ENCODE measurements at regions not wholly inside any gene's neighbourhood (a gene's known extent, or its start where the extent isn't known, plus 50 kb on each side); places are given as distances from the start of the nearest gene placed in this dataset.

DNA sequence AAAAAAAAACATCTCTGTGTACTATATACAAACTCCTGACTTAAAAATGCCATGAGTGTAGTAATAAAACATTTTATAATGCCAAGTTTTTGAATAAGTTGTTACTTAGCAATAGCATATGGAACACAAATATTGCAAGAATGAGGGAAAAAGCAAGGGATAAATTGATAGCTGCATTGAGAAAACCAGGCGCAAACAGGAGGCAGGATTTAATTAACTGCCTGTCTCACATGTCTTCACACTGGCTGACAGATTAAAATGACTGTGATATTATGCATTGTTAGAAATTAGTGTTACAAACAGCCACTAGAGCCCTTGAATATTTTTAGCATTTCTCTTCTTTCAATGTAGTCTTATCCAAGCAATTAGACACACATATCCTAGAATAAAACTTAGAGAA, 1817.5 kb upstream of the NUDT12 start:
- no peak for TF ChIP-seq GATA3 (IDR thresholded peaks at IDR 0.05; ENCODE audit: low read depth, low read length)
- TF ChIP-seq GATA2 (IDR thresholded peaks at IDR 0.05; ENCODE audit: low read depth, low read length), result no peak
